ENCODE measurements at regions not wholly inside any gene's neighbourhood (a gene's known extent, or its start where the extent isn't known, plus 50 kb on each side); places are given as distances from the start of the nearest gene placed in this dataset.

DNA sequence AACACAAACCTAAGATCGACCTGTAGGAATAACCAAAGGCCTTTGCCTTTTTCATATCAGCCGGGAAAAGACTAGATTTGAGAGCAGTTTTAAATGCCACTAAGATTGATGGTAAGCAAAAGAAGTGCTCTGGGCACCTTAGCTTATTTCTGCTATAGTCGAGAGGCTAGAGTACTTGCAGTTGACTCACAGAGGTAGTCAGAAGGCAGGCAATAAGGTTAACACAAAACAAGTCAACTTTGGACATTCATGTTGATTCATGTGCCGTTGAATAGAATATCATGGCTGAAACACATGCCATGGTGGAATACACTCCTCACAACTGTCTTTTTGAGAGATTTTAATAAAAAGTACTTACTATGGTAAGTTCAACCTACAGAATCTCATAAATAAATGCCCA, 507.6 kb downstream of the ZEB2 start:
- TF ChIP-seq, protein P1, sequence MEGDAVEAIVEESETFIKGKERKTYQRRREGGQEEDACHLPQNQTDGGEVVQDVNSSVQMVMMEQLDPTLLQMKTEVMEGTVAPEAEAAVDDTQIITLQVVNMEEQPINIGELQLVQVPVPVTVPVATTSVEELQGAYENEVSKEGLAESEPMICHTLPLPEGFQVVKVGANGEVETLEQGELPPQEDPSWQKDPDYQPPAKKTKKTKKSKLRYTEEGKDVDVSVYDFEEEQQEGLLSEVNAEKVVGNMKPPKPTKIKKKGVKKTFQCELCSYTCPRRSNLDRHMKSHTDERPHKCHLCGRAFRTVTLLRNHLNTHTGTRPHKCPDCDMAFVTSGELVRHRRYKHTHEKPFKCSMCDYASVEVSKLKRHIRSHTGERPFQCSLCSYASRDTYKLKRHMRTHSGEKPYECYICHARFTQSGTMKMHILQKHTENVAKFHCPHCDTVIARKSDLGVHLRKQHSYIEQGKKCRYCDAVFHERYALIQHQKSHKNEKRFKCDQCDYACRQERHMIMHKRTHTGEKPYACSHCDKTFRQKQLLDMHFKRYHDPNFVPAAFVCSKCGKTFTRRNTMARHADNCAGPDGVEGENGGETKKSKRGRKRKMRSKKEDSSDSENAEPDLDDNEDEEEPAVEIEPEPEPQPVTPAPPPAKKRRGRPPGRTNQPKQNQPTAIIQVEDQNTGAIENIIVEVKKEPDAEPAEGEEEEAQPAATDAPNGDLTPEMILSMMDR (IDR thresholded peaks at IDR 0.05 in 8 of 11, conservative IDR thresholded peaks at IDR 0.05 in 3 of 11): no peak
- TF ChIP-seq POLR2A (IDR thresholded peaks at IDR 0.05) (no peak), POLR2AphosphoS5 (IDR thresholded peaks at IDR 0.05) (no peak)

Data from spleen (tissue), 7 donors.